ENCODE measurements at regions not wholly inside any gene's neighbourhood (a gene's known extent, or its start where the extent isn't known, plus 50 kb on each side); places are given as distances from the start of the nearest gene placed in this dataset.
"Not testable (repeated sequence)": the region's sequence is repeated elsewhere in the genome, so short reads cannot be mapped to it uniquely, and the experiment has no call there.

DNA sequence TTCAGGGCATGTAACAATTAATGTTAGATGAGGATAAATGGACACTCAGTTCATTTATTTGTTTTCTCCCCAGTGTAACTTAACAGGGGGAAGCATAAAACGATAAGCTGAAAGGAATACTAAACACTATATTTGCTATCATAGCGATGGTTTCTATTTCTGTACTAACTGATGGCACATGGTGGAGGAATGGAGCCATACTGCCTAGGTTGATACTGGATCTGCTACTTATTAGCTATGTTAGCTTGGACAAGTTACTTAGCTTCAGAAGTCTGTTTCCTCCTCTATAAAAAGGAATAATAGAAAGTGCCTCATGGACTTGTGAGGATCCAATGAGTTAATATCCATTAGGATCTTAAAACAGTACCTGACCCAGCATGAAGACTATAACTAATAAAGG lies 127.5 kb downstream of the NBPF8 start:
- in situ Hi-C loops (cut with MboI; ENCODE audit: low sequenced_read_pairs, unreplicated experiment): not testable (repeated sequence)

DNA sequence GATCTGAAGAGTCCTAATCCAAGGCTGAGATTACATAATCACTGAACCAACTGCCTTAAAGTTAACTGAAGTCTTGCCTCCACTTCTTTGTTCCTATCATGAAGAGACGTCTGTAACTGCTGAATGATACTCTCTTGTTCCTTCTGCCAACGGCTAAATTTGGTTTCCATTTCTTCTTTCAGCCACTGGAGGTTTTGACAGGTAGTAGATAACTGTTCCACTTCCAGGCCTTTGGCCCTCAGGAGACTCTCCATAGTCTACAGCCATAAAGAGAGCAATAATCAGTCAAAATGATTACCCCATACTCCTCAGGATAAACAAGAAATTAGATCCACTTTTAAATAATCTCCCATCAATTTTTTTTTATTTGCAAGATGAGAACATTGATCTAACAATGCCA lies 128.1 kb downstream of the NBPF8 start:
- DNase-seq (ENCODE audit: low spot score); in situ Hi-C loops (cut with MboI; ENCODE audit: low sequenced_read_pairs, unreplicated experiment): not testable (repeated sequence)

More for the DNA sequence above, 127.5 kb downstream of the NBPF8 start:
- DNase-seq (ENCODE audit: low spot score): not testable (repeated sequence)

DNA sequence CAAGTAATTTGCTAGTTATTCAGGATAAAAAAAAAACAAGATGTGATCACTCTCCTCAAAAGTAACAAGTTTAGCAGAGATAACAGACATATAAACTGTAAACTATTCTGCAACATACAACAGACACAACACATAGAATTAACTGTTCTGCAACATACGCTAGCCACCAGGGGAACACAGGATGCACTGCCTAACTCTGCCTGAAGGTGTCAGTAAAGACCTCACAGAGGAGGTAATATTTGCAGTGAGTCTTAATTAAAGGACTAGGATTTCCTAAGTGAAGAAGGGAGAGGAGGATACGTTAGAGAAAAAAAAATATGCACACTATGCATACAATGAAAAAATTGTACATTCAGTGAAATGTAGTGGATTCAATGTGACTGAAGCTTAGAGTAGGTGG lies 129.6 kb downstream of the NBPF8 start:
- in situ Hi-C loops (cut with MboI; ENCODE audit: low sequenced_read_pairs, unreplicated experiment); DNase-seq (ENCODE audit: low spot score): not testable (repeated sequence)
- TF ChIP-seq, protein P1, sequence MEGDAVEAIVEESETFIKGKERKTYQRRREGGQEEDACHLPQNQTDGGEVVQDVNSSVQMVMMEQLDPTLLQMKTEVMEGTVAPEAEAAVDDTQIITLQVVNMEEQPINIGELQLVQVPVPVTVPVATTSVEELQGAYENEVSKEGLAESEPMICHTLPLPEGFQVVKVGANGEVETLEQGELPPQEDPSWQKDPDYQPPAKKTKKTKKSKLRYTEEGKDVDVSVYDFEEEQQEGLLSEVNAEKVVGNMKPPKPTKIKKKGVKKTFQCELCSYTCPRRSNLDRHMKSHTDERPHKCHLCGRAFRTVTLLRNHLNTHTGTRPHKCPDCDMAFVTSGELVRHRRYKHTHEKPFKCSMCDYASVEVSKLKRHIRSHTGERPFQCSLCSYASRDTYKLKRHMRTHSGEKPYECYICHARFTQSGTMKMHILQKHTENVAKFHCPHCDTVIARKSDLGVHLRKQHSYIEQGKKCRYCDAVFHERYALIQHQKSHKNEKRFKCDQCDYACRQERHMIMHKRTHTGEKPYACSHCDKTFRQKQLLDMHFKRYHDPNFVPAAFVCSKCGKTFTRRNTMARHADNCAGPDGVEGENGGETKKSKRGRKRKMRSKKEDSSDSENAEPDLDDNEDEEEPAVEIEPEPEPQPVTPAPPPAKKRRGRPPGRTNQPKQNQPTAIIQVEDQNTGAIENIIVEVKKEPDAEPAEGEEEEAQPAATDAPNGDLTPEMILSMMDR (IDR thresholded peaks at IDR 0.05; ENCODE audit: borderline replicate concordance, control extremely low read depth, extremely low read depth, insufficient read depth, missing control alignments): peak; percentile 67

DNA sequence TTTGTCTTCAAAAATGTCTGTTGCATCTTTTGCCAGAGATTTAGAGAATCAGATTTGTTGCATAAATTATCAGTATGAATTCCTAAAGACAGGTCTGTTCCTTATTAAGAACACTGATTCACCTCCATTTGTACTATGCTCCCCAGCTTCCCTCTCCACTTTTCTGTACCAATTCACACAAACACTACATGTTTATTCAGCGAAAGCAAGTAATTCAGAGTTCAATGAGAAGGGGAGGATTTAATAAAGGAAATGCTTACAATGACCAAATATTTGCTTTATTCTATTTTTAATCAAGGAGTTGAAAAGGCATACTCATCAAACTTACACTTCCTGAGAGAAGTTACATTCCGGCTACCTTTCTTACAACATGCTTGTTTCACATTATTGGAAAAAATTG lies 135.5 kb downstream of the NBPF8 start:
- in situ Hi-C loops (cut with MboI; ENCODE audit: low sequenced_read_pairs, unreplicated experiment): not testable (repeated sequence)

DNA sequence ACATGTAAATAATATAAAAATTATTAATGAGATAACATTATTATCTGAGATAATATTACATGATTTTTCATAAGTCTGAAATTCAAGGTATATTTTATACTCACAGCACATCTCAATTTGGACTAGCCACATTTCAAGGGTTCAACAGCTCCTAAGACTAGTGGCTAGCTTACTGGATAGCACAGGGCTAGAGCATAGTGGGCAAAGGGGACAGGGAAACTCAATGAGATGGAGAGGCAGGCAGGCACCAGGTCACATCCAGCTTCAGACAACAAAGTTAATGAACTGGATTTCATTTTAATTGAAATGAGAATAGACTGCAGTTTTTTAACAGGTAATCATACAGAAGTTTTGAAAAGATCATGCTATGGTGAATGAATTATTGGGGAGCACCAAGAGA lies 137.4 kb downstream of the NBPF8 start:
- DNase-seq (ENCODE audit: low spot score); in situ Hi-C loops (cut with MboI; ENCODE audit: low sequenced_read_pairs, unreplicated experiment): not testable (repeated sequence)

More for the DNA sequence above, 135.5 kb downstream of the NBPF8 start:
- not testable (repeated sequence) for DNase-seq (ENCODE audit: low spot score)

DNA sequence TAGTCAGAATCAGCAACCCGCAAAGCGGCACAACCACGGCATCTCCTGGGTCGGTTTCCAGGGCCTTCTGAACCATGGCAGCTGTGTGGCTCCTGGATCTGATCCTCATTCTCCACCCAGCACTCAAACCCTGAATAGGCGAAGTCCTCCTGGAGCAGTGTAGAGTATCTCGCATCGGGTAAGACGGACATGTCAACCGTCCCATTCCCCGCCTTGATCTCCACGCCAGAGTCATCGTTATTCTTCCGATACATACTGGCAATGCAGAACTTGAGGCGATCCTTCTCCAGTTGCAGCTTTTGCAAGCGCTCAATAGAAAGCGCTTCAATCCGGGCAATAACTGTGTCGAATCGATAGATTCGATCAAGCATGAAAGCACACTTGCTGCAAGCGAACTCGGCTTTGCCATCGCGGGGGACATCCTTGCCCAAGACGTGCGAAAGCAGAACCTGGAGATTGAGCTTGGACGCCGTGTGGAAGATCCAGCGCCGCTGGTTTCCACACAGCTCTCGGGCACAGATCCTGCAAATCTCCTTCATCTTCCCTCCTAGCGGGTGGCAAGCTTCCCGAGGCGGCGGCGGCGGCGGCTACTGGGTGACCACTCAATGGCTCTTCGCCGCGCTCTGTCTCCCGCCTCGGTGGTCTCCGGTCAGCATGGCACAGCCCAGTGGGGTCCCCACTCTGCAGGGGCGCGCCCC lies 142.9 kb downstream of the NBPF8 start:
- in situ Hi-C loops (cut with MboI; ENCODE audit: low sequenced_read_pairs, unreplicated experiment); DNase-seq (ENCODE audit: low spot score): not testable (repeated sequence)

DNA sequence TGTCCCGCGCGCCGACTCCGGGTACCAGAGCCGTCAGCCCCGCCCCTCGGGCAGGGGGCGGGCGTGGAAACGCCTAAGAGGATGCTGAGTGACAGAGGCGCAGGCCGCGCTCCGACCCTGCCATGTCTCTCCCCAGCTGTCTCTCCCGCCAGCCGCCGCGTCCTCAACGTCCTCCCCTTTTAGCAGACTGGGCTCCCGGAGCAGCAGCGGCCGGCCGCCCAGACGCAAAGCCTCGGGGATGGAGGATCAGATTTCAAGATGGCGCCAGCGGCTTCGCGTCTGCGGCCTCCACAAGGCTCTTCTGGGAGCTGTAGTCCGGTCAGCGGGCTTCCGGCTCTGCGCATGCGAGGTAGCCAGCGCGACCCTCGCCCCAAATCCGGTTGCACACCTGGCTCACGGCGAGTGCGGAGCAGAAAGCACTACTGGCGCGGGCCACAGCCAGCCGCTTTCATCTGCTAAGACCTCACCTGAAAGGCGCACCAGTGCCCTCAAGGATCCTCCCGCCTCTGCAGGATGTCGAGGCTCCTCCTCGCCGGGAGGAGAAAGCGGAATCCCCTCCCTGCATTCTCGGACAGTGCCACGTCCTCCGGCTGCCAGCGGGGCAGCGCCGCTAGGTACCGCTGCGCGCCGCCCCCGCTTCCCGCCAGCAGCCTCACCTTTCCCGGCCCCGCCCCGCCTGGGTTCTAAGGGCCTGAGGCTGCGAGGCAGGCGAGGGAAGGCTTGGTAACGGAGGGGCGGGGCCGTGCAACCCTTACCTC lies 143.6 kb downstream of the NBPF8 start:
- in situ Hi-C loops (cut with MboI; ENCODE audit: low sequenced_read_pairs, unreplicated experiment); DNase-seq (ENCODE audit: low spot score): not testable (repeated sequence)

DNA sequence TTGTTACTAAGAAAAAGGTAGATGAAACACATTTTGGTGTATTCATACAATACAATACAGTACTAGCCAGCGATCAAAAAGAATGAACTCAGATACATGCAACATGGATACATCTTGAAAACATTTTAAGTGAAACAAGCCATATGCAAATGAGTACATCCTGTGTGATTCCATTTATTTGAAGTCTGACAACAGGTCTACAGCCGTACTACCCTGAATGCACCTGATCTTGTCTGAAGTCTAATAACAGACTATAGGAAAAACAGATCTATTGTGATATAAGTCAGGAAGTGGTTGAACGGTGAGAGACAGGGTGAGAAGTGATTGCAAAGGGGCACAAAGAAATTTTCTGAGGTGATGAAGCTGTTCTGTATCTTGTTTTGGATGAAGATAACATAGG lies 146.9 kb downstream of the NBPF8 start:
- in situ Hi-C loops (cut with MboI; ENCODE audit: low sequenced_read_pairs, unreplicated experiment): not testable (repeated sequence)

DNA sequence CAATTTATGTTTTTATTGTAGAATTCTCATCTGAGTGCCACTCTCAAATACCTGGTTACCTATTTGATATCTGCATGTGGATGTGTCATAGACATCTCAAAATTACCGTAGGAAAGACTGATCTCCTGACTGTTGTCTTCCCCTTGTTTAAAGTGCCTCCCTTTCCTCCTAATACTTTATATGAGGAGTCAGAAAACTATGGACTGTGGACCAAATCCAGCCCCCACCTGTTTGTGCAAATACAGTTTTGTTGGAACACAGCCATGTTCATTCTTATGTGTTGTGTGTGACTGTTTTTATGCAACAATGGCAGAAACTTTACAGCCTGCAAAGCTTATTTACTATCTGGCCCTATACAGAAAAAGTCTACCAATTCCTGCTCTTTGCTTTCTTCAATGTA lies 150.6 kb downstream of the NBPF8 start:
- in situ Hi-C loops (cut with MboI; ENCODE audit: low sequenced_read_pairs, unreplicated experiment); DNase-seq (ENCODE audit: low spot score): not testable (repeated sequence)

More for the DNA sequence above, 146.9 kb downstream of the NBPF8 start:
- not testable (repeated sequence) for DNase-seq (ENCODE audit: low spot score)

DNA sequence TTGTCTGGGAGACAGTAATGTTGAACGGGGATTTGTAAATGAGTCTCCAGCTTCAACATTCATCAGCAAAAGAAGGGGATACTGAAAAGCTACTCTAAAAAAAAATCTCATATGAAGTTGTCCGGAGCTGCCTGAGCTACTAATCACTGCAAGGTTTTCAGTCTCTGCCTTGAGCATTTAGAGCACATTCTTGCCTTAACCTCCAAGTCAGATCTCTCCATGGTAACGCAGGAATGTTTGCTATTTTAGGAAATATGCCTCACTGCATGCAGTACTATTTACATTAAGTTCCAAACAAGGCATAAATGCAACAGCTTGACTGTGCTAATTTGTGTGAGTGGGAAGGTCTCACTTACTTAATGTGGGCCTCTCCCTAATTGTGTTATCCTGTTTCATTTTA lies 152.8 kb downstream of the NBPF8 start:
- in situ Hi-C loops (cut with MboI; ENCODE audit: low sequenced_read_pairs, unreplicated experiment); DNase-seq (ENCODE audit: low spot score): not testable (repeated sequence)

DNA sequence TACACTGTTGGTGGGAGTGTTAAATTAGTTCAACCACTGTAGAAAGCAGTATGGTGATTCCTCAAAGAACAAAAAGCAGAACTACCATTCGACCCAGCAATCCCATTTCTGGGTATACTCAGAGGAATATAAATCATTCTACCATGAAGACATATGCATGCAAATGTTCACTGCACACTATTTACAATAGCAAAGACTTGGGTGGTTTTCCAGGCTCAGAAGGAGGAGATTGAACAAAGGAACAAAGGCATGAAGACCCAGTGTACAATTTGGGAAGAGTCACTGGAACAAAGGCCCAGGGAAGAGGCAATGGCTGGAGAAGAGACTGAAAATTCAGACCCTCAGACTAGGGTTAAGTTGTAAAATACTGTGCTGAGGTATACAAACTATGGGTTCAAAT lies 148.5 kb upstream of the NBPF26 start:
- DNase-seq (ENCODE audit: low spot score); in situ Hi-C loops (cut with MboI; ENCODE audit: low sequenced_read_pairs, unreplicated experiment): not testable (repeated sequence)

DNA sequence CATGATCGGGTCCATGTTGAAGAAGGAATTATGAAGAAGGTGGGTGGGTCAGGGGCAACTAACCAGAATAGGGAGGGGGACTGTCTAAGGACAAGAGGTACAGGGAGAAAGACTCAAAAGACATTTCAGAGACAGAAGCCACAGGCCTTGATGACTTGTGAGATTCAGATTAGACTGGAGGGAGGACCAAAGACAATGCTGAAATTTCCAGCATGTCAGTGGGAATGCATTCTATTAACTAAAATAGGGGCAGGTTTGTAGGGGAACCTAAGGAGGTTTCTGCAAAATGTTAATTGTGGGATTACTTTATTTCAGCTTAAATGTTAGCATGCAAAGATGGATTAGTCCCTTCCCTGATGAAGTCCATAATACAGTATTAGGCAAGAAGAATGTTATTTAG lies 141.6 kb upstream of the NBPF26 start:
- in situ Hi-C loops (cut with MboI; ENCODE audit: low sequenced_read_pairs, unreplicated experiment): not testable (repeated sequence)

DNA sequence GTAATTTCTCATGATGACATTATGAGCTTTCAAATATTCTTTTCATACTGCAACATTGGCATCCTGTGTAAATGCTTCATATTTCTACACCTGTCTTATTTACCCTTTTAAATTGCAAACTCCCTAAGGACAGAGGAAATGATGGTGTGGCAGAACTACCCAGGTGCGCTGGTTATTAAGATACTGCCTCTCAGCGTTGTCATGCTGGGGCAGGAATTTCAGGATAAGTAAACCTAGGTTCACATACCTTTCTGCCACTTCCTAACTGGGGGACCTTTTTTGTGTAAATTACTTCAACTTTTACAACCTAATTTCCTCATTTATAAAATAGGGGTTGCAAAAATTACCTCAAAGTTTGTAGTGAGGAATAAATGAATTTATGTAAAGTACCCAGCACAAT lies 137.7 kb upstream of the NBPF26 start:
- in situ Hi-C loops (cut with MboI; ENCODE audit: low sequenced_read_pairs, unreplicated experiment); DNase-seq (ENCODE audit: low spot score): not testable (repeated sequence)

More for the DNA sequence above, 141.6 kb upstream of the NBPF26 start:
- not testable (repeated sequence) for DNase-seq (ENCODE audit: low spot score)

DNA sequence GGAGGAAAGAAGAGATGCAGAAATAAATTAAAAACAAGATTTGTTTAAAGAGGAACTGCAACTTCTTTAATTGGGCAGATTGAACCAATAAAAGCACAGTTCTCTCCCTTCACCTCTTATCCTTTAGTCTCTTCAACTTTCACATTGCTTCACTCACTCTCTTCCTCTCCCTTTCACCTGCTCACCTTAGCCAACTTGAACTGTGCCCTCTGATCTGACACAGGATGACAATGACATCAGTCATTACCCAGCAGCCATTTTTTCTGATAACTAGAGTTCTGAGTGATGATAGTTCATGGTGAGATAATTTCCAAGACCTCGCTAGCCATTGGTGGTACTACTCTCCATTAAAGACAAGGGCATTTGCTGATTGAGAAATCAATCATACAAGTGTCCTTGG lies 134.9 kb upstream of the NBPF26 start:
- DNase-seq (ENCODE audit: low spot score); in situ Hi-C loops (cut with MboI; ENCODE audit: low sequenced_read_pairs, unreplicated experiment): not testable (repeated sequence)

DNA sequence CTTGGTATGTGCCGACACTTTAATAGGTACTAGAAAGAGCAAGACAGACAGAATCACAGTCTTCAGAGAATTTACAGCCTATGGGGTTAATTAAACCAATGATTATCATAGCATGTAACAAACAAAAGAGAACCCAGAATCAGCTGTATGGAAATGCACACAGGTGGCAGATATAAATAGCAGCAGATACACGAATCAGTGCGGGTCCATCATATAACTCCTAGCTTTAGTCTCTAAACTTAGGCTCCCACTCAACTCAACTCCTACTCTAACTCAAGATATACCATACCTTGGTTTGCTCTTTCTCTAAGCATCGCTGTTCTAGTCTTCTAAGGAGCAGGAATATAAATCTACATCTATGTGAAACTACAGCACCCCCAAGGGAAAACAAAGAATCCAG lies 132.0 kb upstream of the NBPF26 start:
- in situ Hi-C loops (cut with MboI; ENCODE audit: low sequenced_read_pairs, unreplicated experiment); DNase-seq (ENCODE audit: low spot score): not testable (repeated sequence)

DNA sequence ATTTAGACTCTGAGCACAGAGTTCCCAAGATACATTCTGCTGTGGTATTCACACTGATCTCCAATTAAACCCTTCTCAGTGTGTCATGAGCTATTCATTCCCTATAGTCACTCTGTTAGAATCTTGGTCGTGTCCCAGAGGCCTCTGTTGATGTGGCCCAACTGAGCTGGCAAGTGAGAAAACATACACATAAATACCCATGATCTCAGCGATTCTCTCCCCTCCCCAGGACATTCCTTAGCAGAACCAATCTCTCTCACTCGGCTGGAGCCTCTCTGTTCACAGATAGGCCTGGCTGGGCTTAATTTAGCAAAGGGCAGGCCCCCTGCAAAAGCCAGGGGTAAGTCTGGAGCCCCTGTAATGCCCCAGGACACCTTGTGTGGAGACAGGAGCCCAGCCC lies 130.8 kb upstream of the NBPF26 start:
- DNase-seq (ENCODE audit: low spot score); in situ Hi-C loops (cut with MboI; ENCODE audit: low sequenced_read_pairs, unreplicated experiment): not testable (repeated sequence)

DNA sequence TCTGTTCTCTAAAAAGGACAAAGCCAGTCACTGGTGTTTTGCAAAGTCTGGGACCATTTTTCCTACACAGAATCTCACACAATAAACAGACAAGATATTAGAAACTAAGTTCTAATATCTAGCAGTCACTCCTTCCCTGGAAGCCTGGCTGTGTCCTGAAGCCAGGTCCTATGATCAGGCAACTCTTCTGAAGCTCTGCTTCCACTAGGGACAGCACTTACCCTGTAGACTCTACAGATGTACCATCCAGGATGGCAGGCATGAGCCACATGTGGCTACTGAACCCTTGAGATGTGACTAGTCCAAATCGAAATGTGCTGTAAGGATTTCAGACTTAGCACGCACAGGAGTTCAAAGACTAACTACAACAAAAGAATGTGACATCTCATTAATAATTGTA lies 130.1 kb upstream of the NBPF26 start:
- in situ Hi-C loops (cut with MboI; ENCODE audit: low sequenced_read_pairs, unreplicated experiment): not testable (repeated sequence)

More for the DNA sequence above, 130.1 kb upstream of the NBPF26 start:
- not testable (repeated sequence) for DNase-seq (ENCODE audit: low spot score)

Measured in GM13976 (cell line).